Thyroid gland (tissue), 4 donors: ENCODE measurements at regions not wholly inside any gene's neighbourhood (a gene's known extent, or its start where the extent isn't known, plus 50 kb on each side); places are given as distances from the start of the nearest gene placed in this dataset.

Experiments used
- DNase-seq, 2 donors: peaks; one replicate each; pipeline ENCODE4 v3.0.0-alpha.2; 2019
- H3K27ac ChIP-seq, 3 donors: fragments of 200-600 bp; sonication (generic); 1 replicate in 2 of 3; 2 replicates in 1 of 3; pipeline ENCODE4 v1.5.1; 2016 to 2019; ENCODE audit warnings: mild to moderate bottlenecking in 1 of 3, moderate library complexity in 1 of 3
- H3K27me3 ChIP-seq: fragments of 200-600 bp; sonication (generic); one replicate; pipeline ENCODE4 v1.5.1; 2019
- H3K36me3 ChIP-seq, 2 donors: fragments of 200-600 bp; sonication (generic); one replicate each; pipeline ENCODE4 v1.5.1; 2016 to 2019
- H3K4me1 ChIP-seq, 2 donors: fragments of 200-600 bp; sonication (generic); one replicate each; pipeline ENCODE4 v1.5.1; 2017 to 2019
- H3K4me3 ChIP-seq, 3 donors: fragments of 200-600 bp; sonication (generic); replicated peaks in 1 of 3; 1 replicate in 2 of 3; 2 replicates in 1 of 3; pipeline ENCODE4 v1.5.1; 2016; ENCODE audit warnings: mild to moderate bottlenecking in 1 of 3
- H3K9me3 ChIP-seq: fragments of 200-600 bp; sonication (generic); one replicate; pipeline ENCODE4 v1.5.1; 2017
- CTCF ChIP-seq, 6 experiments: fragments of 200-600 bp in 3 of 6; fragments of 450-650 bp in 3 of 6; sonication (generic) in 3 of 6; IDR thresholded peaks; one replicate each; pipeline ENCODE4 v1.5.1; 2016 to 2019; ENCODE audit warnings: antibody characterized with exemption in 6 of 6, mild to moderate bottlenecking in 2 of 6, inconsistent platforms in 1 of 6, moderate library complexity in 1 of 6
- POLR2A ChIP-seq, 2 donors: fragments of 450-650 bp; IDR thresholded peaks; one replicate each; pipeline ENCODE4 v1.6.1; 2017; ENCODE audit warnings: antibody characterized with exemption in 2 of 2, mild to moderate bottlenecking in 2 of 2, moderate library complexity in 1 of 2
- WGBS, 2 donors: methylation state at CpG; one replicate each; pipeline ENCODE4 v1.1.5; 2017; 5-methylcytosine and 5-hydroxymethylcytosine counted together
- intact Hi-C: fragments of 100-400 bp; cut with DNase I; formaldehyde crosslinking; loops from one replicate; pipeline ENCODE4 v1.15.1; 2023

GRCh38 chr1:209053587-209053986, 529.9 kb upstream of the CAMK1G start:
- Histone ChIP-seq H3K27ac (no peak overlapping the region), H3K4me1 (peaks cover 0 to 3% of the 10 kb centered on the region in 2 donors), H3K9me3 (no peaks in the 10 kb centered on the region), H3K27me3 (no peaks in the 10 kb centered on the region), H3K36me3 (no peaks in the 10 kb centered on the region), H3K4me3 (no peak overlapping the region)
- 90 to 92% methylated on average over 2 of the region's 2 CpGs for WGBS, 2 donors
- intact Hi-C loops, result no loop called here
- TF ChIP-seq CTCF (IDR thresholded peaks at IDR 0.05) (no peak), POLR2A (IDR thresholded peaks at IDR 0.05) (no peak)
- DNase-seq, result no peak

GRCh38 chr1:209057083-209057482, 526.4 kb upstream of the CAMK1G start:
- H3K27me3 ChIP-seq, result no peaks in the 10 kb centered on the region
- intact Hi-C loops, result no loop called here

GRCh38 chr1:209057901-209058300, 525.6 kb upstream of the CAMK1G start:
- Histone ChIP-seq H3K9me3 (no peaks in the 10 kb centered on the region), H3K36me3 (no peaks in the 10 kb centered on the region), H3K4me3 (no peak overlapping the region), H3K27ac (no peak overlapping the region), H3K27me3 (no peaks in the 10 kb centered on the region), H3K4me1 (no peaks in the 10 kb centered on the region)
- intact Hi-C loops, result no loop called here
- WGBS, 2 donors, result 90 to 96% methylated on average over 1 of the region's 1 CpG
- TF ChIP-seq CTCF (IDR thresholded peaks at IDR 0.05) (no peak), POLR2A (IDR thresholded peaks at IDR 0.05) (no peak)
- no peak for DNase-seq

More at GRCh38 chr1:209057083-209057482, 526.4 kb upstream of the CAMK1G start:
- no peak overlapping the region for H3K4me3 ChIP-seq
- no peak overlapping the region for H3K27ac ChIP-seq
- H3K36me3 ChIP-seq, result no peaks in the 10 kb centered on the region
- TF ChIP-seq POLR2A (IDR thresholded peaks at IDR 0.05) (no peak), CTCF (IDR thresholded peaks at IDR 0.05) (no peak)
- WGBS, 2 donors, result 76 to 86% methylated on average over 1 of the region's 1 CpG
- H3K4me1 ChIP-seq, result no peaks in the 10 kb centered on the region
- H3K9me3 ChIP-seq, result no peaks in the 10 kb centered on the region
- no peak for DNase-seq

GRCh38 chr1:209059376-209059775, 524.1 kb upstream of the CAMK1G start:
- Histone ChIP-seq H3K27me3 (no peaks in the 10 kb centered on the region), H3K4me3 (no peak overlapping the region), H3K9me3 (no peaks in the 10 kb centered on the region), H3K4me1 (no peaks in the 10 kb centered on the region), H3K36me3 (no peaks in the 10 kb centered on the region), H3K27ac (no peak overlapping the region)
- no peak for DNase-seq
- TF ChIP-seq POLR2A (IDR thresholded peaks at IDR 0.05) (no peak), CTCF (IDR thresholded peaks at IDR 0.05) (no peak)
- intact Hi-C loops, result no loop called here
- WGBS, 2 donors, result 70 to 82% methylated on average over 2 of the region's 2 CpGs

GRCh38 chr1:209059981-209060380, 523.5 kb upstream of the CAMK1G start:
- no peaks in the 10 kb centered on the region for H3K27me3 ChIP-seq
- TF ChIP-seq POLR2A (IDR thresholded peaks at IDR 0.05), result no peak
- no peak for TF ChIP-seq CTCF (IDR thresholded peaks at IDR 0.05)

More at GRCh38 chr1:209059981-209060380, 523.5 kb upstream of the CAMK1G start:
- no peaks in the 10 kb centered on the region for H3K4me1 ChIP-seq
- H3K9me3 ChIP-seq, result no peaks in the 10 kb centered on the region
- no peaks in the 10 kb centered on the region for H3K36me3 ChIP-seq
- intact Hi-C loops, result no loop called here
- no peak for DNase-seq
- no peak overlapping the region for H3K4me3 ChIP-seq
- WGBS, 2 donors, result 73 to 77% methylated on average over 7 of the region's 7 CpGs
- H3K27ac ChIP-seq, result no peak overlapping the region
